ENCODE measurements at regions not wholly inside any gene's neighbourhood (a gene's known extent, or its start where the extent isn't known, plus 50 kb on each side); places are given as distances from the start of the nearest gene placed in this dataset.

- DNase-seq: no peak
Measured at GRCh38 chr6:8530785-8531435, 95.6 kb upstream of the SLC35B3 start.

- DNase-seq: no peak
Measured at GRCh38 chr6:8529250-8529649, 93.9 kb upstream of the SLC35B3 start.

- DNase-seq: no peak
Measured at GRCh38 chr6:8527818-8528217, 92.5 kb upstream of the SLC35B3 start.

GRCh38 chr6:8526624-8527023, 91.3 kb upstream of the SLC35B3 start:
- no peak for DNase-seq

- DNase-seq: no peak
Measured at GRCh38 chr6:8525370-8525769, 90.0 kb upstream of the SLC35B3 start.

- no peak for DNase-seq
Measured at GRCh38 chr6:8513174-8513573, 77.8 kb upstream of the SLC35B3 start.

- DNase-seq: no peak
Measured at GRCh38 chr6:8507286-8507685, 71.9 kb upstream of the SLC35B3 start.

GRCh38 chr6:8506126-8506525, 70.8 kb upstream of the SLC35B3 start:
- DNase-seq: no peak

- no peak for DNase-seq
Measured at GRCh38 chr6:8499540-8499939, 64.2 kb upstream of the SLC35B3 start.

GRCh38 chr6:8494730-8495129, 59.4 kb upstream of the SLC35B3 start:
- DNase-seq: no peak

GRCh38 chr6:8492536-8493133, 57.3 kb upstream of the SLC35B3 start:
- no peak for DNase-seq
